ENCODE measurements at regions not wholly inside any gene's neighbourhood (a gene's known extent, or its start where the extent isn't known, plus 50 kb on each side); places are given as distances from the start of the nearest gene placed in this dataset.

- TF ChIP-seq EP300 (IDR thresholded peaks at IDR 0.05), result no peak
Measured at GRCh38 chr18:39380186-39380725, 1814.7 kb upstream of the CELF4 start.

GRCh38 chr18:39375066-39375465 lies 1809.5 kb upstream of the CELF4 start:
- H3K27me3 ChIP-seq, result no peaks in the 10 kb centered on the region
- H3K36me3 ChIP-seq, result no peaks in the 10 kb centered on the region
- TF ChIP-seq POLR2A (IDR thresholded peaks at IDR 0.05) (no peak), EP300 (IDR thresholded peaks at IDR 0.05) (no peak), CTCF (IDR thresholded peaks at IDR 0.05) (no peak)
- H3K4me1 ChIP-seq, result no peaks in the 10 kb centered on the region
- peaks cover 0 to 7% (median 0%) of the 10 kb centered on the region in 4 donors for H3K9me3 ChIP-seq
- no peak overlapping the region for H3K27ac ChIP-seq
- no peak for DNase-seq (ENCODE audit: low spot score in 2 of 2)
- 66% methylated on average over 2 of the region's 2 CpGs for WGBS, 2 donors
- H3K4me3 ChIP-seq, result no peak overlapping the region

More at GRCh38 chr18:39380186-39380725, 1814.7 kb upstream of the CELF4 start:
- Histone ChIP-seq H3K36me3 (no peaks in the 10 kb centered on the region), H3K4me1 (no peaks in the 10 kb centered on the region), H3K9me3 (no peaks in the 10 kb centered on the region), H3K4me3 (no peak overlapping the region), H3K27me3 (no peaks in the 10 kb centered on the region), H3K27ac (no peak overlapping the region)
- 76 to 77% methylated on average over 3 of the region's 3 CpGs for WGBS, 2 donors
- DNase-seq (ENCODE audit: low spot score in 2 of 2), result no peak

GRCh38 chr18:39371996-39372395 lies 1806.4 kb upstream of the CELF4 start:
- H3K4me1 ChIP-seq, result no peaks in the 10 kb centered on the region
- DNase-seq (ENCODE audit: low spot score in 2 of 2), result no peak
- no peak for TF ChIP-seq EP300 (IDR thresholded peaks at IDR 0.05)
- no peak for TF ChIP-seq CTCF (IDR thresholded peaks at IDR 0.05)
- TF ChIP-seq POLR2A (IDR thresholded peaks at IDR 0.05), result no peak
- no peaks in the 10 kb centered on the region for H3K27me3 ChIP-seq
- H3K9me3 ChIP-seq, result peaks cover 0 to 7% (median 0%) of the 10 kb centered on the region in 4 donors
- H3K4me3 ChIP-seq, result no peak overlapping the region
- WGBS, 2 donors, result 84 to 94% methylated on average over 1 of the region's 1 CpG
- no peak overlapping the region for H3K27ac ChIP-seq
- no peaks in the 10 kb centered on the region for H3K36me3 ChIP-seq

GRCh38 chr18:39366656-39367055 lies 1801.1 kb upstream of the CELF4 start:
- no peak for DNase-seq (ENCODE audit: low spot score in 2 of 2)
- H3K27me3 ChIP-seq, result no peaks in the 10 kb centered on the region
- 67 to 72% methylated on average over 1 of the region's 1 CpG for WGBS, 2 donors
- no peaks in the 10 kb centered on the region for H3K36me3 ChIP-seq
- H3K4me3 ChIP-seq, result no peak overlapping the region
- no peak for TF ChIP-seq POLR2A (IDR thresholded peaks at IDR 0.05)
- H3K9me3 ChIP-seq, result no peaks in the 10 kb centered on the region
- H3K27ac ChIP-seq, result no peak overlapping the region
- H3K4me1 ChIP-seq, result no peaks in the 10 kb centered on the region

GRCh38 chr18:39365836-39366485 lies 1800.4 kb upstream of the CELF4 start:
- TF ChIP-seq EP300 (IDR thresholded peaks at IDR 0.05) (no peak), CTCF (IDR thresholded peaks at IDR 0.05) (no peak), POLR2A (IDR thresholded peaks at IDR 0.05) (no peak)
- Histone ChIP-seq H3K27me3 (no peaks in the 10 kb centered on the region), H3K27ac (no peak overlapping the region), H3K36me3 (no peaks in the 10 kb centered on the region), H3K9me3 (no peaks in the 10 kb centered on the region), H3K4me3 (no peak overlapping the region), H3K4me1 (no peaks in the 10 kb centered on the region)
- DNase-seq (ENCODE audit: low spot score in 2 of 2), result no peak
- 58 to 74% methylated on average over 3 of the region's 3 CpGs for WGBS, 2 donors

- TF ChIP-seq CTCF (IDR thresholded peaks at IDR 0.05) (no peak), POLR2A (IDR thresholded peaks at IDR 0.05) (no peak), EP300 (IDR thresholded peaks at IDR 0.05) (no peak)
- H3K4me1 ChIP-seq, result no peaks in the 10 kb centered on the region
- no peak overlapping the region for H3K27ac ChIP-seq
- WGBS, 2 donors, result 72 to 81% methylated on average over 2 of the region's 2 CpGs
- H3K9me3 ChIP-seq, result no peaks in the 10 kb centered on the region
- H3K36me3 ChIP-seq, result no peaks in the 10 kb centered on the region
- no peak overlapping the region for H3K4me3 ChIP-seq
- no peak for DNase-seq (ENCODE audit: low spot score in 2 of 2)
- no peaks in the 10 kb centered on the region for H3K27me3 ChIP-seq
Measured at GRCh38 chr18:39360072-39360471, 1794.5 kb upstream of the CELF4 start.
